GM19397 (cell line): ENCODE measurements at regions not wholly inside any gene's neighbourhood (a gene's known extent, or its start where the extent isn't known, plus 50 kb on each side); places are given as distances from the start of the nearest gene placed in this dataset.
"Not testable (repeated sequence)": the region's sequence is repeated elsewhere in the genome, so short reads cannot be mapped to it uniquely, and the experiment has no call there.

Source experiments
- ATAC-seq: cut with Tn5 transposase; IDR thresholded peaks from one replicate; pipeline ENCODE4 v1.9.1; 2021; ENCODE audit warnings: mild to moderate bottlenecking, moderate library complexity; ENCODE audit not compliant: unreplicated experiment

- ATAC-seq, result no peak
These were observed 88.0 kb upstream of the AK4 start for GRCh38 chr1:65059930-65060538.

GRCh38 chr1:65062339-65062738, 85.7 kb upstream of the AK4 start:
- ATAC-seq, result no peak

GRCh38 chr1:65063025-65063424, 85.0 kb upstream of the AK4 start:
- ATAC-seq, result no peak

GRCh38 chr1:65064981-65065380, 83.0 kb upstream of the AK4 start:
- no peak for ATAC-seq

GRCh38 chr1:65065524-65066418, 82.2 kb upstream of the AK4 start:
- no peak for ATAC-seq

GRCh38 chr1:65066419-65066765, 81.6 kb upstream of the AK4 start:
- ATAC-seq, result peak; percentile 10

- peak; percentile 44 for ATAC-seq
These were observed 81.1 kb upstream of the AK4 start for GRCh38 chr1:65066766-65067490.

GRCh38 chr1:65067491-65068201, 80.4 kb upstream of the AK4 start:
- peak; percentile 24 for ATAC-seq

GRCh38 chr1:65068202-65069010, 79.6 kb upstream of the AK4 start:
- no peak for ATAC-seq

- no peak for ATAC-seq
These were observed 78.9 kb upstream of the AK4 start for GRCh38 chr1:65069011-65069565.

- no peak for ATAC-seq
These were observed 75.2 kb upstream of the AK4 start for GRCh38 chr1:65072845-65073244.

GRCh38 chr1:65075123-65075976, 72.7 kb upstream of the AK4 start:
- peak; percentile 81 for ATAC-seq

GRCh38 chr1:65077369-65077768, 70.6 kb upstream of the AK4 start:
- no peak for ATAC-seq

GRCh38 chr1:65079941-65080340, 68.1 kb upstream of the AK4 start:
- ATAC-seq, result no peak

GRCh38 chr1:65082346-65083040, 65.5 kb upstream of the AK4 start:
- no peak for ATAC-seq

- no peak for ATAC-seq
These were observed 64.6 kb upstream of the AK4 start for GRCh38 chr1:65083263-65083896.

- ATAC-seq, result no peak
These were observed 63.9 kb upstream of the AK4 start for GRCh38 chr1:65084066-65084465.

GRCh38 chr1:65087519-65087918, 60.5 kb upstream of the AK4 start:
- not testable (repeated sequence) for ATAC-seq
